ENCODE measurements at regions not wholly inside any gene's neighbourhood (a gene's known extent, or its start where the extent isn't known, plus 50 kb on each side); places are given as distances from the start of the nearest gene placed in this dataset.

DNA sequence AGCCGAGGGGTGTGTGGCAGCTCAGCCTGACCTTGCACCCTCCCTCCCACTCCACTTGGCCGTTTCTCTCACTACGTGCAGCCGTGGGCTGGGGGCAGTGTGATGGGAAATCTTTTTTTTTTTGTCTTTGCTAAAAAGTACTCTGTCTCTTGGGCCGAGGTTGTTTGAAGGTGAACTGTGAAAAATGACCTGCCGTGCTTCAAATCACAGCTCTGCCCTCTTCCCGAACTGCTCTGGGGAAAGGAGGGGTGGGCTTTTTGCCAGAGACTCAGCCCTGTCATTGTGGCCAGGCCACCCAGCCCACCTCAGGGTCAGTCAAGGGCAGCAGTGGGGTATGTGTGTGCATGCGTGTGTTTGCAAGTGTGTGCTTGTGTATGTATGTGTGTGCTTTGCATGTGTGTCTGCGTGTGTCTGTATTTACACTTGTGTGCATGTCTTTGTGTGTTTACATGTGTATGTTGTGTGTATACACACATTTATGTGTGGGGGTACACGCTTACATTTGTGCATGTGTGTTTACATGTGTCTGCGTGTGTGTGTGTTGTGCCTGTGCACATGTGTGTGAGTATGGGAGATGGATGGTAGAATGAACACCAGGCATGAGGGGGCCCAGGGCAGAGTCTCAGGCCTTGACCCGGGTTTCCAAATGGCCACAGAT, 61.3 kb upstream of the HAAO start:
- TF ChIP-seq, protein P1, sequence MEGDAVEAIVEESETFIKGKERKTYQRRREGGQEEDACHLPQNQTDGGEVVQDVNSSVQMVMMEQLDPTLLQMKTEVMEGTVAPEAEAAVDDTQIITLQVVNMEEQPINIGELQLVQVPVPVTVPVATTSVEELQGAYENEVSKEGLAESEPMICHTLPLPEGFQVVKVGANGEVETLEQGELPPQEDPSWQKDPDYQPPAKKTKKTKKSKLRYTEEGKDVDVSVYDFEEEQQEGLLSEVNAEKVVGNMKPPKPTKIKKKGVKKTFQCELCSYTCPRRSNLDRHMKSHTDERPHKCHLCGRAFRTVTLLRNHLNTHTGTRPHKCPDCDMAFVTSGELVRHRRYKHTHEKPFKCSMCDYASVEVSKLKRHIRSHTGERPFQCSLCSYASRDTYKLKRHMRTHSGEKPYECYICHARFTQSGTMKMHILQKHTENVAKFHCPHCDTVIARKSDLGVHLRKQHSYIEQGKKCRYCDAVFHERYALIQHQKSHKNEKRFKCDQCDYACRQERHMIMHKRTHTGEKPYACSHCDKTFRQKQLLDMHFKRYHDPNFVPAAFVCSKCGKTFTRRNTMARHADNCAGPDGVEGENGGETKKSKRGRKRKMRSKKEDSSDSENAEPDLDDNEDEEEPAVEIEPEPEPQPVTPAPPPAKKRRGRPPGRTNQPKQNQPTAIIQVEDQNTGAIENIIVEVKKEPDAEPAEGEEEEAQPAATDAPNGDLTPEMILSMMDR (IDR thresholded peaks at IDR 0.05; ENCODE audit: low read depth, low read length), result no peak
- TF ChIP-seq EZH2phosphoT487 (IDR thresholded peaks at IDR 0.05; ENCODE audit: low read depth), result no peak
